OCI-LY7 (cell line): ENCODE measurements at regions not wholly inside any gene's neighbourhood (a gene's known extent, or its start where the extent isn't known, plus 50 kb on each side); places are given as distances from the start of the nearest gene placed in this dataset.

Source experiments
- BruUV-seq: library from RNA; stranded (reverse); fragments of 400-500 nt; replicated peaks from 2 replicates; lab custom pipeline; 2021; lab: Mats Ljungman, UMichigan
- CTCF ChIA-PET: fragments of 300-600 bp; sonication (Branson Sonifier 250); formaldehyde crosslinking; loops from one replicate; lab custom pipeline; 2022; ENCODE audit warnings: antibody characterized with exemption; ENCODE audit not compliant: unreplicated experiment; lab: Charles Lee
- POLR2A ChIA-PET: fragments of 300-600 bp; sonication (Branson Sonifier 250); formaldehyde crosslinking; loops from one replicate; lab custom pipeline; 2022; ENCODE audit warnings: antibody characterized with exemption; lab: Charles Lee
- DNase-seq: peaks from one replicate; pipeline ENCODE4 v3.0.0-alpha.2; 2015; ENCODE audit warnings: low spot score
- H2AFZ ChIP-seq: fragments of 200-600 bp; sonication (generic), shearing (Covaris generic); 2 replicates; pipeline ENCODE4 v1.6.1; 2014; ENCODE audit warnings: mild to moderate bottlenecking, antibody characterized with exemption, low read length, moderate library complexity
- H3K27ac ChIP-seq: fragments of 200-600 bp; sonication (generic); 2 replicates; pipeline ENCODE4 v1.5.1; 2014; ENCODE audit warnings: mixed run types, low read depth, mild to moderate bottlenecking, moderate library complexity, low read length, inconsistent platforms; ENCODE audit not compliant: poor library complexity, severe bottlenecking
- H3K36me3 ChIP-seq: fragments of 200-600 bp; sonication (generic); 2 replicates; pipeline ENCODE4 v1.6.1; 2014; ENCODE audit warnings: mild to moderate bottlenecking, antibody characterized with exemption, low read length, moderate library complexity, mixed read lengths; ENCODE audit not compliant: insufficient read depth
- H3K4me1 ChIP-seq: fragments of 200-600 bp; sonication (generic); 2 replicates; pipeline ENCODE4 v1.5.1; 2014; ENCODE audit warnings: mild to moderate bottlenecking, low read length; ENCODE audit not compliant: insufficient read depth, poor library complexity, severe bottlenecking
- H3K4me2 ChIP-seq: fragments of 200-600 bp; sonication (generic); 2 replicates; pipeline ENCODE4 v1.6.1; 2014; ENCODE audit warnings: mild to moderate bottlenecking, low read length
- H3K4me3 ChIP-seq: fragments of 200-600 bp; sonication (generic); 2 replicates; pipeline ENCODE4 v1.5.1; 2014; ENCODE audit warnings: mild to moderate bottlenecking, low read depth, low read length; ENCODE audit not compliant: poor library complexity, severe bottlenecking
- H3K79me2 ChIP-seq: fragments of 200-600 bp; sonication (generic); 2 replicates; pipeline ENCODE4 v1.6.1; 2016; ENCODE audit warnings: low read depth, mild to moderate bottlenecking, low read length, moderate library complexity, mixed read lengths; ENCODE audit not compliant: insufficient read depth
- H3K9me2 ChIP-seq: fragments of 200-600 bp; sonication (generic); 2 replicates; pipeline ENCODE4 v1.6.1; 2016; ENCODE audit warnings: mild to moderate bottlenecking, low read length, mixed read lengths; ENCODE audit not compliant: insufficient read depth
- H3K9me3 ChIP-seq: fragments of 200-600 bp; sonication (generic); 2 replicates; pipeline ENCODE4 v1.6.1; 2014; ENCODE audit warnings: mild to moderate bottlenecking, mixed run types, low read length, mixed read lengths
- H4K20me1 ChIP-seq: fragments of 200-600 bp; sonication (generic); 2 replicates; pipeline ENCODE4 v1.6.1; 2014; ENCODE audit warnings: mild to moderate bottlenecking, antibody characterized with exemption, low read length, moderate library complexity, mixed read lengths; ENCODE audit not compliant: insufficient read depth
- EZH2phosphoT487 ChIP-seq: fragments of 200-600 bp; sonication (generic); IDR thresholded peaks from 2 replicates; pipeline ENCODE4 v1.6.1; 2018; ENCODE audit warnings: low read depth, borderline replicate concordance, mild to moderate bottlenecking, mixed run types, antibody characterized with exemption, low read length, moderate library complexity, mixed read lengths
- intact Hi-C: fragments of 100-400 bp; cut with micrococcal nuclease; formaldehyde crosslinking; loops from one replicate; pipeline ENCODE4 v1.10.0; 2022; ENCODE audit not compliant: unreplicated experiment
- TF ChIP-seq, protein P1 (sequence below): fragments of 200-600 bp; sonication (generic); conservative IDR thresholded peaks from 2 replicates; pipeline ENCODE4 v1.5.1; 2014; ENCODE audit warnings: mild to moderate bottlenecking, antibody characterized with exemption, low read length, moderate library complexity, mixed read lengths

GRCh38 chr9:134987906-134988700 lies 70.4 kb upstream of the FCN1 start:
- Histone ChIP-seq H3K36me3 (no peaks in the 10 kb centered on the region), H2AFZ (no peak overlapping the region), H3K4me2 (no peak overlapping the region), H3K4me3 (no peak overlapping the region), H3K9me2 (no peaks in the 10 kb centered on the region), H3K9me3 (no peaks in the 10 kb centered on the region; the same call in 1 of the 2 replicates), H3K4me1 (no peaks in the 10 kb centered on the region), H3K27ac (no peak overlapping the region), H4K20me1 (no peaks in the 10 kb centered on the region), H3K79me2 (no peaks in the 10 kb centered on the region)
- BruUV-seq = no TSS peak
- intact Hi-C loops = no loop called here
- POLR2A ChIA-PET = no interaction called here
- TF ChIP-seq, protein P1, sequence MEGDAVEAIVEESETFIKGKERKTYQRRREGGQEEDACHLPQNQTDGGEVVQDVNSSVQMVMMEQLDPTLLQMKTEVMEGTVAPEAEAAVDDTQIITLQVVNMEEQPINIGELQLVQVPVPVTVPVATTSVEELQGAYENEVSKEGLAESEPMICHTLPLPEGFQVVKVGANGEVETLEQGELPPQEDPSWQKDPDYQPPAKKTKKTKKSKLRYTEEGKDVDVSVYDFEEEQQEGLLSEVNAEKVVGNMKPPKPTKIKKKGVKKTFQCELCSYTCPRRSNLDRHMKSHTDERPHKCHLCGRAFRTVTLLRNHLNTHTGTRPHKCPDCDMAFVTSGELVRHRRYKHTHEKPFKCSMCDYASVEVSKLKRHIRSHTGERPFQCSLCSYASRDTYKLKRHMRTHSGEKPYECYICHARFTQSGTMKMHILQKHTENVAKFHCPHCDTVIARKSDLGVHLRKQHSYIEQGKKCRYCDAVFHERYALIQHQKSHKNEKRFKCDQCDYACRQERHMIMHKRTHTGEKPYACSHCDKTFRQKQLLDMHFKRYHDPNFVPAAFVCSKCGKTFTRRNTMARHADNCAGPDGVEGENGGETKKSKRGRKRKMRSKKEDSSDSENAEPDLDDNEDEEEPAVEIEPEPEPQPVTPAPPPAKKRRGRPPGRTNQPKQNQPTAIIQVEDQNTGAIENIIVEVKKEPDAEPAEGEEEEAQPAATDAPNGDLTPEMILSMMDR = no peak
- no peak for TF ChIP-seq EZH2phosphoT487
- CTCF ChIA-PET = no interaction called here
- DNase-seq = no peak

- H3K9me3 ChIP-seq = no peaks in the 10 kb centered on the region; the same call in 1 of the 2 replicates
- no peak overlapping the region for H3K4me2 ChIP-seq
- H3K9me2 ChIP-seq = no peaks in the 10 kb centered on the region
- POLR2A ChIA-PET = no interaction called here
- intact Hi-C loops = no loop called here
- H3K79me2 ChIP-seq = no peaks in the 10 kb centered on the region
- no peak for DNase-seq
- H3K27ac ChIP-seq = no peak overlapping the region
- H3K4me1 ChIP-seq = no peaks in the 10 kb centered on the region
- BruUV-seq = no TSS peak
- TF ChIP-seq, protein P1 = no peak
- TF ChIP-seq EZH2phosphoT487 = no peak
- no peak overlapping the region for H3K4me3 ChIP-seq
- H2AFZ ChIP-seq = no peak overlapping the region
- H4K20me1 ChIP-seq = no peaks in the 10 kb centered on the region
- H3K36me3 ChIP-seq = no peaks in the 10 kb centered on the region
- CTCF ChIA-PET = no interaction called here
These were observed 71.0 kb upstream of the FCN1 start for GRCh38 chr9:134988706-134989105.
